ENCODE measurements at regions not wholly inside any gene's neighbourhood (a gene's known extent, or its start where the extent isn't known, plus 50 kb on each side); places are given as distances from the start of the nearest gene placed in this dataset.

- DNase-seq (ENCODE audit: low read depth in 1 of 2, low spot score in 2 of 2), result no peak
- Histone ChIP-seq H3K4me1 (replicated peaks) (no peaks in the 10 kb centered on the region), H3K36me3 (no peaks in the 10 kb centered on the region), H3K4me3 (no peak overlapping the region), H3K27ac (no peak overlapping the region), H3K27me3 (replicated peaks) (no peaks in the 10 kb centered on the region), H3K9me3 (replicated peaks) (no peaks in the 10 kb centered on the region)
Measured at GRCh38 chr11:107151579-107151978, 133.3 kb upstream of the GUCY1A2 start.

DNA sequence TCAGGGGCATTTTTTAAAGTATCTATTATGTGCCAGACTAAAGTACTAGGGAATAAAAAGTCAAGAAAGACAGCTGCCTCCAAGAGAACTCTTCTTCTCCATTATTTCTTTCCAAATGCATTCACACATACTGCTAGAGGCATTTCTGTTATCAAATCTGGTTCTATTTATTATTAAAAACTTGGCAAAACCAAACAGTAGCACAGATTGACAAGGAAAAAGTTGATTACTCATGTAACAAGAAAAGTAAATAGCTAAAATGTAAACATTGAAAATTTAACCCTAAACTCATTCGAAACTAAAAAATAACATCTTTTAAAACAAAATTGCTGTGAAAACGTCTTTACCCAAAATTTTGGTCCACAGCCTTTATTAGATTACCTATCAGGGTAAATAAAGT lies 132.9 kb upstream of the GUCY1A2 start:
- Histone ChIP-seq H3K27ac (no peak overlapping the region), H3K27me3 (replicated peaks) (no peaks in the 10 kb centered on the region), H3K4me3 (no peak overlapping the region), H3K9me3 (replicated peaks) (no peaks in the 10 kb centered on the region), H3K4me1 (replicated peaks) (no peaks in the 10 kb centered on the region), H3K36me3 (no peaks in the 10 kb centered on the region)
- DNase-seq (ENCODE audit: low read depth in 1 of 2, low spot score in 2 of 2), result no peak

- Histone ChIP-seq H3K27me3 (replicated peaks) (no peaks in the 10 kb centered on the region), H3K4me3 (no peak overlapping the region), H3K27ac (no peak overlapping the region), H3K36me3 (no peaks in the 10 kb centered on the region), H3K9me3 (replicated peaks) (no peaks in the 10 kb centered on the region), H3K4me1 (replicated peaks) (no peaks in the 10 kb centered on the region)
- DNase-seq (ENCODE audit: low read depth in 1 of 2, low spot score in 2 of 2), result no peak
Measured at GRCh38 chr11:107140983-107141382, 122.7 kb upstream of the GUCY1A2 start.

DNA sequence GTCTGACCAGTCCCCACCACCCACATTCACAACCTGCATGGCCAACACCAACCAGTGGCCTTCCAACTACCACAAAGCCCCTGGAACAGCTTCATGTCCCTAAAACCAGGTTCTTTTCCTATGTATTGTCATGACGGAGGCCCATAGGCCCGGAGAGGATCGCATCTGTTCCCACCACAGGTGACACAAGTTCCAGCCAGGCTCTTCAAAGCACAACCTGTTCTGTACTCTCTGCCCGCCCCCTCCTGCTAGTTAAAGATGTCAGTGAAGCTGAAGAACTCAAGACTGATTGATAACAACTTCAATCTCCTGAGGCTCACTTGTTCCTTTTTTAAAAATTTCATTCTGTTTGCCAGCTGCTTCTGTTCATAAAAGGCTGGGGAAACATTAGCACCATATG lies 121.1 kb upstream of the GUCY1A2 start:
- no peak for DNase-seq (ENCODE audit: low read depth in 1 of 2, low spot score in 2 of 2)
- no peak overlapping the region for H3K4me3 ChIP-seq
- no peaks in the 10 kb centered on the region for H3K36me3 ChIP-seq
- H3K4me1 ChIP-seq (replicated peaks), result no peaks in the 10 kb centered on the region
- no peak overlapping the region for H3K27ac ChIP-seq
- H3K27me3 ChIP-seq (replicated peaks), result no peaks in the 10 kb centered on the region
- no peaks in the 10 kb centered on the region for H3K9me3 ChIP-seq (replicated peaks)

GRCh38 chr11:107136892-107137291 lies 118.6 kb upstream of the GUCY1A2 start:
- Histone ChIP-seq H3K4me3 (no peak overlapping the region), H3K36me3 (no peaks in the 10 kb centered on the region), H3K27me3 (replicated peaks) (no peaks in the 10 kb centered on the region), H3K4me1 (replicated peaks) (no peaks in the 10 kb centered on the region), H3K27ac (no peak overlapping the region), H3K9me3 (replicated peaks) (no peaks in the 10 kb centered on the region)
- no peak for DNase-seq (ENCODE audit: low read depth in 1 of 2, low spot score in 2 of 2)

GRCh38 chr11:107131756-107132155 lies 113.5 kb upstream of the GUCY1A2 start:
- no peaks in the 10 kb centered on the region for H3K4me1 ChIP-seq (replicated peaks)
- H3K36me3 ChIP-seq, result no peaks in the 10 kb centered on the region
- no peak for DNase-seq (ENCODE audit: low read depth in 1 of 2, low spot score in 2 of 2)
- no peak overlapping the region for H3K27ac ChIP-seq
- H3K27me3 ChIP-seq (replicated peaks), result no peaks in the 10 kb centered on the region
- H3K4me3 ChIP-seq, result no peak overlapping the region
- no peaks in the 10 kb centered on the region for H3K9me3 ChIP-seq (replicated peaks)

GRCh38 chr11:107123022-107123421 lies 104.7 kb upstream of the GUCY1A2 start:
- Histone ChIP-seq H3K4me1 (replicated peaks) (no peaks in the 10 kb centered on the region), H3K4me3 (no peak overlapping the region), H3K9me3 (replicated peaks) (no peaks in the 10 kb centered on the region), H3K36me3 (no peaks in the 10 kb centered on the region), H3K27ac (no peak overlapping the region), H3K27me3 (replicated peaks) (no peaks in the 10 kb centered on the region)
- DNase-seq (ENCODE audit: low read depth in 1 of 2, low spot score in 2 of 2), result no peak

GRCh38 chr11:107118025-107118720 lies 99.9 kb upstream of the GUCY1A2 start:
- no peaks in the 10 kb centered on the region for H3K9me3 ChIP-seq (replicated peaks)
- H3K4me1 ChIP-seq (replicated peaks), result no peaks in the 10 kb centered on the region
- H3K4me3 ChIP-seq, result no peak overlapping the region
- H3K27ac ChIP-seq, result no peak overlapping the region
- no peaks in the 10 kb centered on the region for H3K27me3 ChIP-seq (replicated peaks)
- no peak for DNase-seq (ENCODE audit: low read depth in 1 of 2, low spot score in 2 of 2)
- H3K36me3 ChIP-seq, result no peaks in the 10 kb centered on the region

DNA sequence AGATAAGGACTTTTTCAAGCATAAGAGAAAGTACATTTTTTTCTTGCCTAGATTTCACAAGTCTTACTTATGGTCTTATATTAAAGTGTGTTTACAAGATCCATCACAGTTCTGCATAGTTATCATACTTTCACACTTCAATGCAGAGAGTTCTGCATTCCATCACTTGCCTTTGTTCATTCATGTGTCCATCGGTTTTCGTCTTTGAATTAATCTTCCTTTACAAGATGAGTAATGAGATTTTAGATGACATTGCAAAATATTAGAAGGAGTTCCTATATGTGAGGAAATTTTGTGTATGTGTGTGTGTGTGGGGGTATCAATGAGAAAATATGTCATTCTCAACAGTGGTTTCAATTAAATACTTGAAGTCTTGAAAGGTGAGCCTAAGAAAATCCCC lies 98.1 kb upstream of the GUCY1A2 start:
- Histone ChIP-seq H3K36me3 (no peaks in the 10 kb centered on the region), H3K9me3 (replicated peaks) (no peaks in the 10 kb centered on the region), H3K4me1 (replicated peaks) (no peaks in the 10 kb centered on the region), H3K27ac (no peak overlapping the region), H3K27me3 (replicated peaks) (no peaks in the 10 kb centered on the region), H3K4me3 (no peak overlapping the region)
- peak in 1 of 2 experiments; percentile 0 for DNase-seq (ENCODE audit: low read depth in 1 of 2, low spot score in 2 of 2)

GRCh38 chr11:107102692-107103477 lies 84.6 kb upstream of the GUCY1A2 start:
- Histone ChIP-seq H3K36me3 (no peaks in the 10 kb centered on the region), H3K27me3 (replicated peaks) (no peaks in the 10 kb centered on the region), H3K4me3 (no peak overlapping the region), H3K27ac (no peak overlapping the region), H3K9me3 (replicated peaks) (no peaks in the 10 kb centered on the region), H3K4me1 (replicated peaks) (no peaks in the 10 kb centered on the region)
- no peak for DNase-seq (ENCODE audit: low read depth in 1 of 2, low spot score in 2 of 2)

DNA sequence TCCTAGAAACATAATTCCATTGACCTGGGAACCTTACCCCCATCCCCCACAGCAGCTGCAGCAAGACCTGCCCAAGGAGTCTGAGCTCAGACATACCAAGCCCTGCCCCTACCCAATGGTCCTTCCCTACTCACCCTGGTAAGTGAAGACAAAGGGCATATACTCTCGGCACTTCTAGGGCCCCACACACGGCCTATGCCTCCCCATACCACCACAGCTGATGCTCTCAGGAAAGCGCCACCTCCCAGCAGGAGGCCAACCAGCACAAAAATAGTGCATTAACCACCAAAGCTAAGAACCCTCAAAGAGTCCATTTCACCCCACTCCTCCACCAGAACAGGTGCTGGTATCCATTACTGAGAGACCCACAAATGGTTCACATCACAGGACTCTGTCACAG lies 74.4 kb upstream of the GUCY1A2 start:
- DNase-seq (ENCODE audit: low read depth in 1 of 2, low spot score in 2 of 2), result no peak
- Histone ChIP-seq H3K27me3 (replicated peaks) (no peaks in the 10 kb centered on the region), H3K4me3 (no peak overlapping the region), H3K4me1 (replicated peaks) (no peaks in the 10 kb centered on the region), H3K27ac (no peak overlapping the region), H3K36me3 (no peaks in the 10 kb centered on the region), H3K9me3 (replicated peaks) (no peaks in the 10 kb centered on the region)

GRCh38 chr11:107078375-107078774 lies 60.1 kb upstream of the GUCY1A2 start:
- no peaks in the 10 kb centered on the region for H3K4me1 ChIP-seq (replicated peaks)
- H3K27me3 ChIP-seq (replicated peaks), result no peaks in the 10 kb centered on the region
- H3K4me3 ChIP-seq, result no peak overlapping the region
- no peaks in the 10 kb centered on the region for H3K36me3 ChIP-seq
- no peak for DNase-seq (ENCODE audit: low read depth in 1 of 2, low spot score in 2 of 2)
- H3K9me3 ChIP-seq (replicated peaks), result no peaks in the 10 kb centered on the region
- no peak overlapping the region for H3K27ac ChIP-seq

DNA sequence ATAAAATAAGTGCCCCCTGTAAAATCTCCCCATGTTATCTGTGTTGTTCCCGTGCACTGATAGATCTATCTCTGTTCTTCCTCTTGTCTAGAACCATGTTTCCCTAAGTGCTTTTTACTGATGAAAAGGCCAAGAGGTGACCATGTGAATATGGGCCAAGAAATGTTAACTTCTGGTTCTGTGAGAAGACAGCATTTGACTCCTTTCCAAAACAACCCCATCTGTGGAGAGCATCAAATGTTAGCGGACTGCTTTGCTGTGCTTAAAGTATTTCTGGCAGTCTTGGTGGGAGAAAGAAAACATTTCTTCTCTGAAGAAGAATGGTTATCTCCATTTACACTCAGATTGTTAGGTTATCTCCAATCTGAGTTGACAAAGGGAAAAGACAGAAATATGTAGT lies 58.6 kb upstream of the GUCY1A2 start:
- H3K36me3 ChIP-seq, result no peaks in the 10 kb centered on the region
- H3K9me3 ChIP-seq (replicated peaks), result no peaks in the 10 kb centered on the region
- H3K4me1 ChIP-seq (replicated peaks), result no peaks in the 10 kb centered on the region
- H3K27ac ChIP-seq, result no peak overlapping the region
- no peaks in the 10 kb centered on the region for H3K27me3 ChIP-seq (replicated peaks)
- no peak overlapping the region for H3K4me3 ChIP-seq
- no peak for DNase-seq (ENCODE audit: low read depth in 1 of 2, low spot score in 2 of 2)

DNA sequence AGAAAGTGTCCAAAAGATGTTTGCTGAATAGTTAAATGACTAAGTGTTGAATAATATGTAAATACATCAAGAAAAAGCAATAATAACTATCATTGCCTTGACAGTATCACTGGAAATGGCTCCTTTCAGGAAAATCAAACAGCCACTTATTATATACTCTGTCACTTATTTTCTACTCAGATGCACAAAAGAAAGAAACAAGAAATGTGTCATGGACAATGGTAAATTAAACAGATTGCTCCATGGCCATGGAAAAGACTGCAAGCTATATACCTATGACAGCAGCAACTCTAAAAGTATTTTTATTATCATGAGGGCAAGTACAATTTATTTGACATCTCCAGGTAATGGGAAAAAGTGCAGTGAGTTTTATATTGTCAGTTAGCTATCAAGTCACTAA lies 52.9 kb upstream of the GUCY1A2 start:
- no peak for DNase-seq (ENCODE audit: low read depth in 1 of 2, low spot score in 2 of 2)
- Histone ChIP-seq H3K9me3 (replicated peaks) (no peaks in the 10 kb centered on the region), H3K27me3 (replicated peaks) (no peaks in the 10 kb centered on the region), H3K36me3 (no peaks in the 10 kb centered on the region), H3K27ac (no peak overlapping the region), H3K4me3 (no peak overlapping the region), H3K4me1 (replicated peaks) (no peaks in the 10 kb centered on the region)

Data from SJSA1 (cell line).